GM12878 (cell line): ENCODE measurements at regions not wholly inside any gene's neighbourhood (a gene's known extent, or its start where the extent isn't known, plus 50 kb on each side); places are given as distances from the start of the nearest gene placed in this dataset.

Experiments
- ATAC-seq: fragments of 200-7000 bp; cut with Tn5 transposase; 3 replicates; pipeline ENCODE4 v1.9.1; 2020; ENCODE audit warnings: mild to moderate bottlenecking, moderate library complexity
- BruUV-seq: library from RNA; stranded (reverse); fragments of 400-500 nt; replicated peaks from 2 replicates; lab custom pipeline; 2021; lab: Mats Ljungman, UMichigan
- CTCF ChIA-PET: fragments of 300-600 bp; sonication (Branson Sonifier 250); formaldehyde crosslinking; extraction: SDS; loops from one replicate; lab custom pipeline; 2021; ENCODE audit warnings: inconsistent platforms; lab: Yijun Ruan, JAX
- POLR2A ChIA-PET: fragments of 350-600 bp; formaldehyde crosslinking; extraction: SDS; loops from one replicate; lab custom pipeline; 2021; ENCODE audit warnings: inconsistent platforms; lab: Charles Lee
- RAD21 ChIA-PET: fragments of 300-600 bp; sonication (Branson Sonifier 250); formaldehyde crosslinking; loops from one replicate; lab custom pipeline; 2023; ENCODE audit warnings: antibody characterized with exemption; ENCODE audit not compliant: unreplicated experiment; lab: Charles Lee
- SMC1A ChIA-PET: fragments of 300-600 bp; sonication (Branson Sonifier 250); formaldehyde crosslinking; loops from one replicate; lab custom pipeline; 2023; ENCODE audit not compliant: unreplicated experiment, uncharacterized antibody; lab: Charles Lee
- DNase-seq: peaks from one replicate; pipeline ENCODE4 v3.0.0-alpha.2; 2011; ENCODE audit warnings: low read depth, low spot score
- FAIRE-seq: peaks from 3 replicates; lab custom pipeline; 2011; peaks lifted over from hg19 to GRCh38; lab: Jason Lieb, UNC
- H2AFZ ChIP-seq: 2 replicates; pipeline ENCODE4 v1.6.0; 2011; ENCODE audit warnings: low read depth, low read length, control low read depth; ENCODE audit not compliant: control insufficient read depth
- H3K27ac ChIP-seq: 2 replicates; pipeline ENCODE4 v1.5.1; 2011; ENCODE audit warnings: control low read depth; ENCODE audit not compliant: control insufficient read depth, insufficient read depth
- H3K27me3 ChIP-seq, 2 experiments: replicated peaks in 1 of 2; 2 replicates each; pipeline versions ENCODE4 v1.6.0 to v1.6.1; 2011; ENCODE audit warnings: low read length in 1 of 2; ENCODE audit not compliant: control insufficient read depth in 2 of 2, insufficient read depth in 2 of 2
- H3K36me3 ChIP-seq, 2 experiments: 2 replicates each; pipeline ENCODE4 v1.5.1; 2011; ENCODE audit warnings: low read length in 1 of 2; ENCODE audit not compliant: control insufficient read depth in 2 of 2, insufficient read depth in 2 of 2
- H3K4me1 ChIP-seq: 2 replicates; pipeline ENCODE4 v1.6.1; 2011; ENCODE audit warnings: mild to moderate bottlenecking, low read length, moderate library complexity, mixed read lengths; ENCODE audit not compliant: control insufficient read depth, insufficient read depth
- H3K4me2 ChIP-seq: 2 replicates; pipeline ENCODE4 v1.6.0; 2011; ENCODE audit warnings: control low read depth; ENCODE audit not compliant: control insufficient read depth, insufficient read depth
- H3K4me3 ChIP-seq: fragments of 200-600 bp; sonication (generic); 2 replicates; pipeline ENCODE4 v1.5.1; 2016
- H3K79me2 ChIP-seq: 2 replicates; pipeline ENCODE4 v1.6.0; 2011; ENCODE audit warnings: low read length; ENCODE audit not compliant: control insufficient read depth, insufficient read depth
- H3K9ac ChIP-seq: 2 replicates; pipeline ENCODE4 v1.8.0; 2011; ENCODE audit warnings: low read length, control low read depth, mixed read lengths; ENCODE audit not compliant: control insufficient read depth, insufficient read depth
- H3K9me3 ChIP-seq: replicated peaks from 3 replicates; pipeline ENCODE4 v1.5.1; 2011; ENCODE audit warnings: mild to moderate bottlenecking, low read length; ENCODE audit not compliant: control insufficient read depth, insufficient read depth
- H4K20me1 ChIP-seq: 2 replicates; pipeline ENCODE4 v1.6.0; 2011; ENCODE audit not compliant: control insufficient read depth, insufficient read depth
- ASH2L ChIP-seq: fragments of 300-600, 200-600 bp; sonication (generic); IDR thresholded peaks from 2 replicates; pipeline ENCODE4 v1.6.1; 2017; ENCODE audit warnings: low read depth, mild to moderate bottlenecking, borderline replicate concordance
- BCL11A ChIP-seq: IDR thresholded peaks from 2 replicates; pipeline ENCODE4 v1.6.1; 2011; ENCODE audit warnings: low read depth, low read length
- EED ChIP-seq: sonication (generic); IDR thresholded peaks from 2 replicates; pipeline ENCODE4 v1.6.1; 2016; ENCODE audit warnings: antibody characterized with exemption, low read depth
- ESRRA ChIP-seq: IDR thresholded peaks from 2 replicates; pipeline ENCODE4 v1.6.1; 2012; ENCODE audit warnings: mild to moderate bottlenecking, low read length, improper control_type of control experiment
- IKZF2 ChIP-seq, 2 experiments: fragments of 450-650 bp; IDR thresholded peaks; 2 replicates each; pipeline ENCODE4 v1.6.1; 2017; ENCODE audit warnings: mild to moderate bottlenecking in 2 of 2, moderate library complexity in 2 of 2
- IRF4 ChIP-seq: IDR thresholded peaks from 2 replicates; pipeline ENCODE4 v1.6.1; 2011; ENCODE audit warnings: low read depth, low read length
- JUNB ChIP-seq: IDR thresholded peaks from 2 replicates; pipeline ENCODE4 v1.6.1; 2016; ENCODE audit warnings: antibody characterized with exemption, mild to moderate bottlenecking
- LARP7 ChIP-seq: fragments of 450-650 bp; IDR thresholded peaks from 2 replicates; pipeline ENCODE4 v1.6.1; 2017; ENCODE audit warnings: mild to moderate bottlenecking
- MTA3 ChIP-seq: IDR thresholded peaks from 2 replicates; pipeline ENCODE4 v1.6.1; 2012; ENCODE audit warnings: low read length, inconsistent platforms, borderline replicate concordance
- POLR2AphosphoS2 ChIP-seq: IDR thresholded peaks from 2 replicates; pipeline ENCODE4 v1.6.1; 2011; ENCODE audit warnings: low read depth, mild to moderate bottlenecking, low read length, improper control_type of control experiment, moderate library complexity
- REST ChIP-seq: IDR thresholded peaks from 2 replicates; pipeline ENCODE4 v1.6.1; 2012; ENCODE audit warnings: mild to moderate bottlenecking, low read depth, low read length
- SREBF1 ChIP-seq: IDR thresholded peaks from 2 replicates; pipeline ENCODE4 v1.6.1; 2012; ENCODE audit warnings: mild to moderate bottlenecking, low read length
- SRF ChIP-seq, 2 experiments: IDR thresholded peaks; 2 replicates each; pipeline ENCODE4 v1.6.1; 2011; ENCODE audit warnings: low read depth in 2 of 2, low read length in 2 of 2, mild to moderate bottlenecking in 1 of 2, moderate library complexity in 1 of 2
- SUZ12 ChIP-seq: fragments of 200-600 bp; sonication (generic); IDR thresholded peaks from one replicate; pipeline ENCODE4 v1.6.1; 2018; ENCODE audit warnings: antibody characterized with exemption, mild to moderate bottlenecking; ENCODE audit not compliant: unreplicated experiment
- ZNF384 ChIP-seq: IDR thresholded peaks from 2 replicates; pipeline ENCODE4 v1.6.1; 2012; ENCODE audit warnings: low read depth, mild to moderate bottlenecking, low read length, improper control_type of control experiment, borderline replicate concordance
- WGBS: methylation state at CpG from one replicate; pipeline ENCODE4 v1.1.6; 2016; ENCODE audit warnings: low lambda C conversion rate; ENCODE audit not compliant: insufficient replicate concordance, insufficient coverage; ENCODE audit errors: missing lambda C conversion rate; 5-methylcytosine and 5-hydroxymethylcytosine counted together
- in situ Hi-C: fragments of 300-500 bp; cut with MboI; formaldehyde crosslinking; loops from 9 replicates; pipeline ENCODE4 v1.14.3; 2018; ENCODE audit warnings: mixed read lengths
- intact Hi-C: fragments of 100-400 bp; cut with micrococcal nuclease; formaldehyde crosslinking; loops from one replicate; pipeline ENCODE4 v1.14.2; 2022; ENCODE audit not compliant: unreplicated experiment
- TF ChIP-seq, protein P1 (sequence below): fragments of 450-650 bp; conservative IDR thresholded peaks from 2 replicates; pipeline ENCODE4 v1.6.1; 2017; ENCODE audit warnings: mild to moderate bottlenecking, moderate library complexity
- TF ChIP-seq, protein P2 (sequence below): fragments of 450-650 bp; IDR thresholded peaks from 2 replicates; pipeline ENCODE4 v1.6.1; 2016; ENCODE audit warnings: mild to moderate bottlenecking, moderate library complexity, borderline replicate concordance

DNA sequence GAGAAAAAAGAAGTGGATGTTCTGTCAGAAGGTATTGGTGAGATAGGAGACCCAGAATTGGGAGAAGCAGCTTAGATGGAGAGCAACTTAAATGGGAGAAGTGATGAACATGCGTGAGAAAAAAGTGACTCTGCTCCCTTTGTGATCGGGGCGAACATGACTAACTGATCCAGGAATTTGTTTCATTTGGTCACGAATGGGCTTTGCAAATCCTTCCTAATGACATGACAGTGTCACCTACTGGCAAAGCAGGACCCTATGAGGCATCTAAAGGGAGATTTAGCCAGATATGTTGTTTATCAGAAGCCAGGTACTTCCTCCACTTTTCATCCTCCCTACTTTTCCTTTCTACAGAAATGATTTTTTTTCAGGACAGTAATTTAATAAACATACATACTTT lies 787.4 kb upstream of the RGMB start:
- no TSS peak for BruUV-seq
- FAIRE-seq = no peak
- ChIA-PET RAD21 (no interaction called here), SMC1A (interaction anchor here (0.6 to 1.5 kb wide), 4 partner anchors 12 to 563 kb away, joined by 3 to 4 read pairs (median 3); no protein-coding TSS in a partner anchor), CTCF (no interaction called here), POLR2A (no interaction called here)
- TF ChIP-seq, protein P1, sequence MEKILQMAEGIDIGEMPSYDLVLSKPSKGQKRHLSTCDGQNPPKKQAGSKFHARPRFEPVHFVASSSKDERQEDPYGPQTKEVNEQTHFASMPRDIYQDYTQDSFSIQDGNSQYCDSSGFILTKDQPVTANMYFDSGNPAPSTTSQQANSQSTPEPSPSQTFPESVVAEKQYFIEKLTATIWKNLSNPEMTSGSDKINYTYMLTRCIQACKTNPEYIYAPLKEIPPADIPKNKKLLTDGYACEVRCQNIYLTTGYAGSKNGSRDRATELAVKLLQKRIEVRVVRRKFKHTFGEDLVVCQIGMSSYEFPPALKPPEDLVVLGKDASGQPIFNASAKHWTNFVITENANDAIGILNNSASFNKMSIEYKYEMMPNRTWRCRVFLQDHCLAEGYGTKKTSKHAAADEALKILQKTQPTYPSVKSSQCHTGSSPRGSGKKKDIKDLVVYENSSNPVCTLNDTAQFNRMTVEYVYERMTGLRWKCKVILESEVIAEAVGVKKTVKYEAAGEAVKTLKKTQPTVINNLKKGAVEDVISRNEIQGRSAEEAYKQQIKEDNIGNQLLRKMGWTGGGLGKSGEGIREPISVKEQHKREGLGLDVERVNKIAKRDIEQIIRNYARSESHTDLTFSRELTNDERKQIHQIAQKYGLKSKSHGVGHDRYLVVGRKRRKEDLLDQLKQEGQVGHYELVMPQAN = no peak
- no peak for TF ChIP-seq ESRRA
- TF ChIP-seq LARP7 = no peak
- no peak for TF ChIP-seq JUNB
- TF ChIP-seq REST = no peak
- TF ChIP-seq SRF (IDR thresholded peaks at IDR 0.05; ENCODE audit: low read depth in 2 of 2, low read length in 2 of 2) = no peak
- TF ChIP-seq EED = no peak
- no peak for TF ChIP-seq MTA3
- TF ChIP-seq SUZ12 = no peak
- TF ChIP-seq POLR2AphosphoS2 = no peak
- no peak for TF ChIP-seq BCL11A
- TF ChIP-seq ZNF384 = no peak
- no peak for TF ChIP-seq IKZF2 (IDR thresholded peaks at IDR 0.05)
- TF ChIP-seq, protein P2, sequence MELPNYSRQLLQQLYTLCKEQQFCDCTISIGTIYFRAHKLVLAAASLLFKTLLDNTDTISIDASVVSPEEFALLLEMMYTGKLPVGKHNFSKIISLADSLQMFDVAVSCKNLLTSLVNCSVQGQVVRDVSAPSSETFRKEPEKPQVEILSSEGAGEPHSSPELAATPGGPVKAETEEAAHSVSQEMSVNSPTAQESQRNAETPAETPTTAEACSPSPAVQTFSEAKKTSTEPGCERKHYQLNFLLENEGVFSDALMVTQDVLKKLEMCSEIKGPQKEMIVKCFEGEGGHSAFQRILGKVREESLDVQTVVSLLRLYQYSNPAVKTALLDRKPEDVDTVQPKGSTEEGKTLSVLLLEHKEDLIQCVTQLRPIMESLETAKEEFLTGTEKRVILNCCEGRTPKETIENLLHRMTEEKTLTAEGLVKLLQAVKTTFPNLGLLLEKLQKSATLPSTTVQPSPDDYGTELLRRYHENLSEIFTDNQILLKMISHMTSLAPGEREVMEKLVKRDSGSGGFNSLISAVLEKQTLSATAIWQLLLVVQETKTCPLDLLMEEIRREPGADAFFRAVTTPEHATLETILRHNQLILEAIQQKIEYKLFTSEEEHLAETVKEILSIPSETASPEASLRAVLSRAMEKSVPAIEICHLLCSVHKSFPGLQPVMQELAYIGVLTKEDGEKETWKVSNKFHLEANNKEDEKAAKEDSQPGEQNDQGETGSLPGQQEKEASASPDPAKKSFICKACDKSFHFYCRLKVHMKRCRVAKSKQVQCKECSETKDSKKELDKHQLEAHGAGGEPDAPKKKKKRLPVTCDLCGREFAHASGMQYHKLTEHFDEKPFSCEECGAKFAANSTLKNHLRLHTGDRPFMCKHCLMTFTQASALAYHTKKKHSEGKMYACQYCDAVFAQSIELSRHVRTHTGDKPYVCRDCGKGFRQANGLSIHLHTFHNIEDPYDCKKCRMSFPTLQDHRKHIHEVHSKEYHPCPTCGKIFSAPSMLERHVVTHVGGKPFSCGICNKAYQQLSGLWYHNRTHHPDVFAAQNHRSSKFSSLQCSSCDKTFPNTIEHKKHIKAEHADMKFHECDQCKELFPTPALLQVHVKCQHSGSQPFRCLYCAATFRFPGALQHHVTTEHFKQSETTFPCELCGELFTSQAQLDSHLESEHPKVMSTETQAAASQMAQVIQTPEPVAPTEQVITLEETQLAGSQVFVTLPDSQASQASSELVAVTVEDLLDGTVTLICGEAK = no peak
- no peak for TF ChIP-seq IRF4
- TF ChIP-seq SREBF1 = no peak
- no peak for TF ChIP-seq ASH2L
- no peaks in the 10 kb centered on the region for H3K27me3 ChIP-seq
- H3K36me3 ChIP-seq = no peaks in the 10 kb centered on the region
- no peaks in the 10 kb centered on the region for H4K20me1 ChIP-seq
- no peak overlapping the region for H3K4me3 ChIP-seq
- intact Hi-C loops = no loop called here
- H3K9ac ChIP-seq = no peak overlapping the region
- no peak for ATAC-seq
- H3K4me1 ChIP-seq = no peaks in the 10 kb centered on the region
- no peaks in the 10 kb centered on the region for H3K9me3 ChIP-seq
- WGBS = 57% methylated on average over 4 of the region's 4 CpGs
- in situ Hi-C loops = no loop called here
- no peak overlapping the region for H3K27ac ChIP-seq
- H3K4me2 ChIP-seq = no peak overlapping the region
- H2AFZ ChIP-seq = no peak overlapping the region
- DNase-seq = no peak
- H3K79me2 ChIP-seq = no peaks in the 10 kb centered on the region
